HL-60 (cell line): ENCODE measurements at regions not wholly inside any gene's neighbourhood (a gene's known extent, or its start where the extent isn't known, plus 50 kb on each side); places are given as distances from the start of the nearest gene placed in this dataset.

ENCODE experiments used
- CTCF ChIP-seq: IDR thresholded peaks from one replicate; pipeline ENCODE4 v1.5.1; 2011; ENCODE audit warnings: low read length, control low read depth, inconsistent platforms; ENCODE audit not compliant: insufficient read depth
- POLR2AphosphoS5 ChIP-seq: IDR thresholded peaks from 2 replicates; pipeline ENCODE4 v1.6.1; 2012; ENCODE audit warnings: low read depth

- TF ChIP-seq POLR2AphosphoS5 (no peak), CTCF (no peak)
These were observed 65.9 kb upstream of the DAP start for GRCh38 chr5:10826971-10827370.
